ENCODE measurements at regions not wholly inside any gene's neighbourhood (a gene's known extent, or its start where the extent isn't known, plus 50 kb on each side); places are given as distances from the start of the nearest gene placed in this dataset.

GRCh38 chr18:72638376-72638775 is 94.2 kb upstream of the CBLN2 start:
- Histone ChIP-seq H3K27me3 (ENCODE audit: insufficient read depth, low read length) (no peaks in the 10 kb centered on the region), H3K79me2 (ENCODE audit: insufficient read depth, low read length) (no peaks in the 10 kb centered on the region), H3K27ac (ENCODE audit: low read depth, low read length) (no peak overlapping the region), H2AFZ (ENCODE audit: low read length) (no peak overlapping the region), H4K20me1 (ENCODE audit: insufficient read depth, low read length) (no peaks in the 10 kb centered on the region), H3K4me1 (ENCODE audit: insufficient read depth, low read length) (no peaks in the 10 kb centered on the region), H3K4me2 (ENCODE audit: insufficient read depth, low read length) (no peak overlapping the region), H3K4me3 (ENCODE audit: insufficient read depth, low read length) (no peak overlapping the region), H3K36me3 (ENCODE audit: insufficient read depth, low read length) (no peaks in the 10 kb centered on the region), H3K9me3 (ENCODE audit: low read depth, low read length) (peaks cover 6% of the 10 kb centered on the region)
- no peak for DNase-seq (ENCODE audit: insufficient read length, low spot score, missing footprints)
- TF ChIP-seq CTCF (IDR thresholded peaks at IDR 0.05; ENCODE audit: extremely low read depth, low read depth, low read length), result no peak

GRCh38 chr18:72637721-72638120 is 93.6 kb upstream of the CBLN2 start:
- TF ChIP-seq CTCF (IDR thresholded peaks at IDR 0.05; ENCODE audit: extremely low read depth, low read depth, low read length), result no peak
- Histone ChIP-seq H3K9me3 (ENCODE audit: low read depth, low read length) (peaks cover 6% of the 10 kb centered on the region), H3K79me2 (ENCODE audit: insufficient read depth, low read length) (no peaks in the 10 kb centered on the region), H3K36me3 (ENCODE audit: insufficient read depth, low read length) (no peaks in the 10 kb centered on the region), H4K20me1 (ENCODE audit: insufficient read depth, low read length) (no peaks in the 10 kb centered on the region), H3K27ac (ENCODE audit: low read depth, low read length) (no peak overlapping the region), H3K4me1 (ENCODE audit: insufficient read depth, low read length) (no peaks in the 10 kb centered on the region), H2AFZ (ENCODE audit: low read length) (no peak overlapping the region), H3K4me3 (ENCODE audit: insufficient read depth, low read length) (no peak overlapping the region), H3K4me2 (ENCODE audit: insufficient read depth, low read length) (no peak overlapping the region), H3K27me3 (ENCODE audit: insufficient read depth, low read length) (no peaks in the 10 kb centered on the region)
- no peak for DNase-seq (ENCODE audit: insufficient read length, low spot score, missing footprints)

GRCh38 chr18:72637299-72637698 is 93.2 kb upstream of the CBLN2 start:
- no peak overlapping the region for H3K4me2 ChIP-seq (ENCODE audit: insufficient read depth, low read length)
- no peaks in the 10 kb centered on the region for H3K27me3 ChIP-seq (ENCODE audit: insufficient read depth, low read length)
- H2AFZ ChIP-seq (ENCODE audit: low read length), result no peak overlapping the region
- H3K4me1 ChIP-seq (ENCODE audit: insufficient read depth, low read length), result no peaks in the 10 kb centered on the region
- TF ChIP-seq CTCF (IDR thresholded peaks at IDR 0.05; ENCODE audit: extremely low read depth, low read depth, low read length), result no peak
- H3K36me3 ChIP-seq (ENCODE audit: insufficient read depth, low read length), result no peaks in the 10 kb centered on the region
- H3K4me3 ChIP-seq (ENCODE audit: insufficient read depth, low read length), result no peak overlapping the region
- no peak overlapping the region for H3K27ac ChIP-seq (ENCODE audit: low read depth, low read length)
- no peaks in the 10 kb centered on the region for H3K79me2 ChIP-seq (ENCODE audit: insufficient read depth, low read length)
- H4K20me1 ChIP-seq (ENCODE audit: insufficient read depth, low read length), result no peaks in the 10 kb centered on the region
- peaks cover 6% of the 10 kb centered on the region for H3K9me3 ChIP-seq (ENCODE audit: low read depth, low read length)
- no peak for DNase-seq (ENCODE audit: insufficient read length, low spot score, missing footprints)

GRCh38 chr18:72636611-72637010 is 92.5 kb upstream of the CBLN2 start:
- Histone ChIP-seq H3K27me3 (ENCODE audit: insufficient read depth, low read length) (no peaks in the 10 kb centered on the region), H2AFZ (ENCODE audit: low read length) (no peak overlapping the region), H3K4me1 (ENCODE audit: insufficient read depth, low read length) (no peaks in the 10 kb centered on the region), H3K4me3 (ENCODE audit: insufficient read depth, low read length) (no peak overlapping the region), H3K27ac (ENCODE audit: low read depth, low read length) (no peak overlapping the region), H4K20me1 (ENCODE audit: insufficient read depth, low read length) (no peaks in the 10 kb centered on the region), H3K79me2 (ENCODE audit: insufficient read depth, low read length) (no peaks in the 10 kb centered on the region), H3K4me2 (ENCODE audit: insufficient read depth, low read length) (no peak overlapping the region), H3K36me3 (ENCODE audit: insufficient read depth, low read length) (no peaks in the 10 kb centered on the region), H3K9me3 (ENCODE audit: low read depth, low read length) (peaks cover 6% of the 10 kb centered on the region)
- TF ChIP-seq CTCF (IDR thresholded peaks at IDR 0.05; ENCODE audit: extremely low read depth, low read depth, low read length), result no peak
- no peak for DNase-seq (ENCODE audit: insufficient read length, low spot score, missing footprints)

All from osteoblast (primary cell).